Neural progenitor cell (in vitro differentiated cells): ENCODE measurements at regions not wholly inside any gene's neighbourhood (a gene's known extent, or its start where the extent isn't known, plus 50 kb on each side); places are given as distances from the start of the nearest gene placed in this dataset.

ENCODE experiments used
- CTCF ChIP-seq: fragments of 200-600 bp; sonication (generic); IDR thresholded peaks from 2 replicates; pipeline ENCODE4 v1.5.1; 2017; ENCODE audit warnings: antibody characterized with exemption, mild to moderate bottlenecking
- EZH2 ChIP-seq: fragments of 200-600 bp; sonication (generic); IDR thresholded peaks from 2 replicates; pipeline ENCODE4 v1.6.1; 2017; ENCODE audit warnings: antibody characterized with exemption, mild to moderate bottlenecking, moderate library complexity
- EZH2phosphoT487 ChIP-seq: fragments of 200-600 bp; sonication (generic); IDR thresholded peaks from 2 replicates; pipeline ENCODE4 v1.6.1; 2017; ENCODE audit warnings: antibody characterized with exemption

DNA sequence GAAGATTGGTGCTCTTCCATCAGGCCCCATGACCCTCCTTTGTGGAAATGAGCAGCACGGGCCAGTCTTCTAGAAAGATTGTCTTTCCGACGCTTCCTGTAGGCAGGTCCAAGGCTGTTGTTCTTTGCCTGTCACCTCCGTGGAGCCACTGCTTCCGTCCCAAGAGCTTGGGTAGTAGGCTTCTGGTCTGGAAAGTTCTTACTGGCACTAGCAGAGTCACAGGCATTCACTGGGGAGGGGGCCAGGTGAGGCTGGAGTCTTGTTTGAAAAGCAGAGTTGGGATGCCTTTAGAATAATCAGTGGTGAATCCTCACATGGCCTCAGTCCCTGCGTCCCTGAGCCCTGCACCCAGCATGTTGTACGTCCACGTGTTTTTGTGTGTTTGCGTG is 76.2 kb upstream of the ADPGK start:
- TF ChIP-seq CTCF = no peak
- TF ChIP-seq EZH2 = no peak
- no peak for TF ChIP-seq EZH2phosphoT487
